ENCODE measurements at regions not wholly inside any gene's neighbourhood (a gene's known extent, or its start where the extent isn't known, plus 50 kb on each side); places are given as distances from the start of the nearest gene placed in this dataset.
A peak's percentile ranks its signal among the peaks of the same experiment; 100 is the strongest.

GRCh38 chr10:36540611-36541010 lies 584.8 kb upstream of the ANKRD30A start:
- no peaks in the 10 kb centered on the region for H3K27me3 ChIP-seq (ENCODE audit: control insufficient read depth, insufficient read depth, low read length)
- no peak overlapping the region for H3K4me3 ChIP-seq (ENCODE audit: low read depth, low read length)
- H3K36me3 ChIP-seq (ENCODE audit: control insufficient read depth, insufficient read depth, low read length), result no peaks in the 10 kb centered on the region
- TF ChIP-seq CTCF (IDR thresholded peaks at IDR 0.05; ENCODE audit: insufficient read depth, low read length, poor library complexity, severe bottlenecking), result no peak
- no peak for DNase-seq (ENCODE audit: low read depth)

DNA sequence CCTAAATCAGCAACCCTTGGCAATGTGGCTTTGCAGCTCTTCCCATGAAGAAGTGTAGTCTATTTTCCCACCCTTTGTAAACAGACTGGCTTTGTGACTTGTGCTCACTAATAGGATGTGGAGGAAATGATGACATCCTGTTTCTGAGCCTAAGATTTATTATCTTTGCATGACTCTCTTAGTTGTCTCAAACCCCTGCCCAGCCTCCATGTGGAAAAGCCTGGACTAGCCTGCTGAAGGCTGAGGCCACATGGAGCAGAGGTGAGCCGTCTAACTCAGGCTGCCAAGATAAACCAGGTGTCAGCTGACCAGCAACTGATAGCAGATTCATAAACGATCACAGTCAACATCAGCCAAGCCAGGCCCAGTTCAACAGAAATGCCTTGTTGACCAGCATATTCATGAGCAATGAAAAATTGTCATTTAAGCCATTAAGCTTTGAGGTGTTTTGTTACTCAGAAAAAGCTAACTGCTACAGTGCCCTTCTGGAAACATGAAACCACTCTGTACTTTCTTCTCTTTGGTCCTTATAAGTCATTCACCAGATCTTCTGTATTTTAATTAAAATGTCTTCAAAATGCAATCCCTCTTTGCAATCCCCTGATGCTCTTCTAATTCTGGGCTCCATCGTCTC lies 586.3 kb upstream of the ANKRD30A start:
- Histone ChIP-seq H3K27me3 (ENCODE audit: control insufficient read depth, insufficient read depth, low read length) (no peaks in the 10 kb centered on the region), H3K4me3 (ENCODE audit: low read depth, low read length) (no peak overlapping the region), H3K36me3 (ENCODE audit: control insufficient read depth, insufficient read depth, low read length) (no peaks in the 10 kb centered on the region)
- DNase-seq (ENCODE audit: low read depth), result peak; percentile 14
- TF ChIP-seq CTCF (IDR thresholded peaks at IDR 0.05; ENCODE audit: insufficient read depth, low read length, poor library complexity, severe bottlenecking), result no peak

DNA sequence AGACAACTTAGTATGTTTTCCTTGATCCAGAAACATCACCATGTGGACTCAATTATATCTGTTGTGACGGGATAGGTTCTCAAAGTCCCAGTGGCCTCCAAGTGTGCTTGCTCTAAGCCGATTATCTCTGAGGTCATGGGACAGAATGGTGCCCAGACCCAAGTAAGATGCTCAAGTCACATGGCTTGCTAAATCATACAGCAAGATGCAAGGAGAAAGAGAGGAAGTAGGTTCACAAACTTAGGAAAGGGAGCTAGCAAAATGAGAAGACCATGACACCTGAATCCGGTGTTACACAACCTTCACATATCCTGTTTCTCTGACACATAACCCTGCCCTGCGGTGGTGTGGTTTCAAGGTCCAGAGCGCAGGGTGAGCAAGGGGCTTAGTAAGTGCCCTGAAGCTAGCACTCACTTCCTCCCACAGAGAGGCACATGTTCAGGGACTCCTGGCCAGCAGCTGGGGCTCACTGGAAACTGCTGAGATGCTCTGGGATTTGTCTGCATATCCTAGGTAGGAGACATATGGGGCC lies 590.9 kb upstream of the ANKRD30A start:
- no peaks in the 10 kb centered on the region for H3K27me3 ChIP-seq (ENCODE audit: control insufficient read depth, insufficient read depth, low read length)
- no peak overlapping the region for H3K4me3 ChIP-seq (ENCODE audit: low read depth, low read length)
- peak; percentile 97 for DNase-seq (ENCODE audit: low read depth)
- H3K36me3 ChIP-seq (ENCODE audit: control insufficient read depth, insufficient read depth, low read length), result no peaks in the 10 kb centered on the region
- TF ChIP-seq CTCF (IDR thresholded peaks at IDR 0.05; ENCODE audit: insufficient read depth, low read length, poor library complexity, severe bottlenecking), result no peak

DNA sequence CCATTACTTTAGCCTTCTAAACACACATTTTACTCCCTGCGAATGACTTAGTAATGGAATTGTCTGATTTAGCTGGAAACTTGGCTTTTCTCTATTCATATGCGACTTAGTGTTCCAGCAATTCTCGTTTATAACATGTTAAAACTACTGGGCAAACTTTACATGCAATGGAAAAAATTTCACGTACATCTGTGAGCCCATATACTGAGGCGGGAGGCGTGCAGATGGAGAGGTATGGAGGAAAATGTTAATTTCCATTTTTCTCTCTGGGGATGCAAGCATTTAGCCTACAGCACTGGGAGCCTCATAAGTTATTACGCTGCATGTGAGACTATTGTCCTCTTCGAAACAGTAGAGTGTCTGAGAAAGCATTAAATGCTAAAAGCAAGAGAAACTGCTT lies 591.5 kb upstream of the ANKRD30A start:
- H3K27me3 ChIP-seq (ENCODE audit: control insufficient read depth, insufficient read depth, low read length), result no peaks in the 10 kb centered on the region
- H3K36me3 ChIP-seq (ENCODE audit: control insufficient read depth, insufficient read depth, low read length), result no peaks in the 10 kb centered on the region
- TF ChIP-seq CTCF (IDR thresholded peaks at IDR 0.05; ENCODE audit: insufficient read depth, low read length, poor library complexity, severe bottlenecking), result no peak
- no peak for DNase-seq (ENCODE audit: low read depth)
- H3K4me3 ChIP-seq (ENCODE audit: low read depth, low read length), result no peak overlapping the region

- no peak for TF ChIP-seq CTCF (IDR thresholded peaks at IDR 0.05; ENCODE audit: insufficient read depth, low read length, poor library complexity, severe bottlenecking)
- Histone ChIP-seq H3K27me3 (ENCODE audit: control insufficient read depth, insufficient read depth, low read length) (no peaks in the 10 kb centered on the region), H3K36me3 (ENCODE audit: control insufficient read depth, insufficient read depth, low read length) (no peaks in the 10 kb centered on the region), H3K4me3 (ENCODE audit: low read depth, low read length) (no peak overlapping the region)
- no peak for DNase-seq (ENCODE audit: low read depth)
These were observed 592.1 kb upstream of the ANKRD30A start for GRCh38 chr10:36533316-36533715.

DNA sequence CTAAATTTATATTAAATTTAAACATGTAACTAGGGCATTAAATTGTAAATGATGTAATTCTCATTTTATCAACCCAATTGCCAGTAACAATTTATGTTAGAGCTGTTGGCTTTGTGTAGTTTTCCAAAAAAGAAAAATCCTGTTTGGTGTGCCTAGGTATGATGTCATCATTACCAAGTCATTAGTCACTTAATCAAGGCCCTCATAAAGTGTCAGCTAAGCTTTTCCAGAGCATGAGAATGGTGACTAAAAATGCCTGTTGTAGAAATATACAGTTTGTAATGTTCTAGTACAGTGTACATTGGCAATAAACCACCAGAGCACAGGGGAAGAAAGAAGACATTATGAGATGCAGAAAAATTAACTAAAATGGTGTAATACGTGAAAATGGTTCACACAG lies 593.8 kb upstream of the ANKRD30A start:
- no peaks in the 10 kb centered on the region for H3K36me3 ChIP-seq (ENCODE audit: control insufficient read depth, insufficient read depth, low read length)
- no peak for DNase-seq (ENCODE audit: low read depth)
- no peak for TF ChIP-seq CTCF (IDR thresholded peaks at IDR 0.05; ENCODE audit: insufficient read depth, low read length, poor library complexity, severe bottlenecking)
- no peaks in the 10 kb centered on the region for H3K27me3 ChIP-seq (ENCODE audit: control insufficient read depth, insufficient read depth, low read length)
- no peak overlapping the region for H3K4me3 ChIP-seq (ENCODE audit: low read depth, low read length)

Data from kidney epithelial cell (primary cell).